Transverse colon (tissue), 4 donors: ENCODE measurements at regions not wholly inside any gene's neighbourhood (a gene's known extent, or its start where the extent isn't known, plus 50 kb on each side); places are given as distances from the start of the nearest gene placed in this dataset.

Experiments used
- CTCF ChIP-seq, 5 experiments: fragments of 200-600 bp in 3 of 5; fragments of 450-650 bp in 2 of 5; sonication (generic) in 3 of 5; IDR thresholded peaks; 1 replicate in 2 of 5; 2 replicates in 3 of 5; pipeline ENCODE4 v1.5.1; 2016 to 2017; ENCODE audit warnings: antibody characterized with exemption in 5 of 5, inconsistent platforms in 3 of 5, mild to moderate bottlenecking in 2 of 5, moderate library complexity in 1 of 5
- EP300 ChIP-seq: sonication (generic); formaldehyde crosslinking; IDR thresholded peaks from one replicate; pipeline ENCODE4 v1.6.1; 2017; ENCODE audit warnings: antibody characterized with exemption, low read depth
- POLR2A ChIP-seq: fragments of 450-650 bp; IDR thresholded peaks from one replicate; pipeline ENCODE4 v1.6.1; 2016; ENCODE audit warnings: antibody characterized with exemption, mild to moderate bottlenecking, moderate library complexity
- POLR2AphosphoS5 ChIP-seq, 3 donors: sonication (generic); formaldehyde crosslinking; IDR thresholded peaks; one replicate each; pipeline ENCODE4 v1.6.1; 2016; ENCODE audit warnings: antibody characterized with exemption in 3 of 3

- no peak for TF ChIP-seq POLR2A
- TF ChIP-seq CTCF (IDR thresholded peaks at IDR 0.05) = no peak
- no peak for TF ChIP-seq POLR2AphosphoS5 (IDR thresholded peaks at IDR 0.05)
- TF ChIP-seq EP300 = no peak
Measured at GRCh38 chr14:103228866-103229265, 105.2 kb upstream of the EIF5 start.
